DND-41 (cell line): ENCODE measurements at regions not wholly inside any gene's neighbourhood (a gene's known extent, or its start where the extent isn't known, plus 50 kb on each side); places are given as distances from the start of the nearest gene placed in this dataset.

ENCODE experiments used
- EZH2 ChIP-seq: IDR thresholded peaks from 3 replicates; pipeline ENCODE4 v1.6.1; 2012; ENCODE audit warnings: borderline replicate concordance, low read depth, mild to moderate bottlenecking, moderate library complexity, low read length, inconsistent platforms; ENCODE audit not compliant: severe bottlenecking
- TF ChIP-seq, protein P1 (sequence below): IDR thresholded peaks from 2 replicates; pipeline ENCODE4 v1.5.1; 2012; ENCODE audit warnings: borderline replicate concordance, low read length, moderate library complexity, mild to moderate bottlenecking; ENCODE audit not compliant: poor library complexity, severe bottlenecking; ENCODE audit errors: extremely low read depth

DNA sequence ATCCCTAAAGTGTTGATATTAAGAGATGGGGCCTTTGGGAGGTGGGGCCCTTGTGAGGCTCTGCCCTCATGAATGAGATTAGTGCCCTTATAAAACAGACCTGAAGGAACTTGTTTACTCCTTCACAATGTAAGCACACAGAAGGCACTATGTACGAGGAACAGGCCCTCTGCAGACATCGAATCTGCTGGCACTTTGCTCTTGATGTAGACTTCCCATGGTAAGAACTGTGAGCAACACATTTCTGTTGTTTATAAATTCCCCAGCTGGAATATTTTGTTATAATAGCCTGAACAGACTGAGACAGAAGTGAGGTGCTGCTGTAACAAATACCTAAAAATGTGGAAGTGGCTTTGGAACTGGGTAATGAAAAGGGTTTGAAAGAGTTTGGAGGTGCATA is 193.2 kb downstream of the TGFB2 start:
- TF ChIP-seq, protein P1, sequence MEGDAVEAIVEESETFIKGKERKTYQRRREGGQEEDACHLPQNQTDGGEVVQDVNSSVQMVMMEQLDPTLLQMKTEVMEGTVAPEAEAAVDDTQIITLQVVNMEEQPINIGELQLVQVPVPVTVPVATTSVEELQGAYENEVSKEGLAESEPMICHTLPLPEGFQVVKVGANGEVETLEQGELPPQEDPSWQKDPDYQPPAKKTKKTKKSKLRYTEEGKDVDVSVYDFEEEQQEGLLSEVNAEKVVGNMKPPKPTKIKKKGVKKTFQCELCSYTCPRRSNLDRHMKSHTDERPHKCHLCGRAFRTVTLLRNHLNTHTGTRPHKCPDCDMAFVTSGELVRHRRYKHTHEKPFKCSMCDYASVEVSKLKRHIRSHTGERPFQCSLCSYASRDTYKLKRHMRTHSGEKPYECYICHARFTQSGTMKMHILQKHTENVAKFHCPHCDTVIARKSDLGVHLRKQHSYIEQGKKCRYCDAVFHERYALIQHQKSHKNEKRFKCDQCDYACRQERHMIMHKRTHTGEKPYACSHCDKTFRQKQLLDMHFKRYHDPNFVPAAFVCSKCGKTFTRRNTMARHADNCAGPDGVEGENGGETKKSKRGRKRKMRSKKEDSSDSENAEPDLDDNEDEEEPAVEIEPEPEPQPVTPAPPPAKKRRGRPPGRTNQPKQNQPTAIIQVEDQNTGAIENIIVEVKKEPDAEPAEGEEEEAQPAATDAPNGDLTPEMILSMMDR, result no peak
- no peak for TF ChIP-seq EZH2
